ENCODE measurements at regions not wholly inside any gene's neighbourhood (a gene's known extent, or its start where the extent isn't known, plus 50 kb on each side); places are given as distances from the start of the nearest gene placed in this dataset.

DNA sequence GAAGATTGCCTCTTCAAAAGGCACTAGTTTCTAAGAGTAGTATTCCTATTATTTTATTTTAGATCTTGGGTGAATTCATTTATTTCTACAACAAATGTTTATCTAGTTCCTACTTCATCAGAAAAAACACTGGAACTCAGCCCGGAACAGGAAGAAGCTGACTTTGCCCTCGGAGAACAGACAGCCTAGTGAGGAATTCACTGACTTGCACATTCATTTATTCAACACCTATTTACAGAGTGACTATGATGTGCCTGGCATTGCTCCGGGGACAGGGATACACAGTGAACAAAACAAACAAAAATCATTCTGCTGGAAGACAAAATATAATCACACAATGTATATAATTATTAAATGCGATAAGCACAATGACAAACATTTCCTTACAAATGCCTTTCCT, 54.4 kb upstream of the SDK1 start:
- Mint-ChIP-seq H3K27me3 (peaks cover 7% of the 10 kb centered on the region), H3K27ac (ENCODE audit: low read depth) (no peak overlapping the region), H3K4me3 (no peak overlapping the region), H3K36me3 (ENCODE audit: insufficient read depth) (no peaks in the 10 kb centered on the region), H3K4me1 (no peaks in the 10 kb centered on the region), H3K9me3 (no peaks in the 10 kb centered on the region)
- ATAC-seq (replicated peaks; ENCODE audit: extremely low read depth, poor library complexity, severe bottlenecking) (no peak), DNase-seq (ENCODE audit: low spot score in 2 of 2) (no peak)

- DNase-seq (ENCODE audit: low spot score in 2 of 2), result no peak
- Mint-ChIP-seq H3K27me3 (peaks cover 7% of the 10 kb centered on the region), H3K27ac (ENCODE audit: low read depth) (no peak overlapping the region), H3K4me3 (no peak overlapping the region), H3K36me3 (ENCODE audit: insufficient read depth) (no peaks in the 10 kb centered on the region), H3K4me1 (no peaks in the 10 kb centered on the region), H3K9me3 (no peaks in the 10 kb centered on the region)
- ATAC-seq (replicated peaks; ENCODE audit: extremely low read depth, poor library complexity, severe bottlenecking), result no peak
Observed at GRCh38 chr7:3250725-3251124, 50.3 kb upstream of the SDK1 start.

Data from central memory CD8-positive, alpha-beta T cell (primary cell).